GM23248 (cell line): ENCODE measurements at regions not wholly inside any gene's neighbourhood (a gene's known extent, or its start where the extent isn't known, plus 50 kb on each side); places are given as distances from the start of the nearest gene placed in this dataset.

ENCODE experiments used
- DNase-seq: peaks from one replicate; pipeline ENCODE4 v3.0.0-alpha.2; 2015
- H2AFZ ChIP-seq: fragments of 200-600 bp; sonication (generic); 2 replicates; pipeline ENCODE4 v1.6.1; 2016; ENCODE audit warnings: antibody characterized with exemption
- H3F3A ChIP-seq: fragments of 200-600 bp; sonication (generic); 2 replicates; pipeline ENCODE4 v1.6.1; 2016; ENCODE audit warnings: mild to moderate bottlenecking, antibody characterized with exemption, mixed run types; ENCODE audit not compliant: insufficient read depth
- H3K27ac ChIP-seq: fragments of 200-600 bp; sonication (generic); 2 replicates; pipeline ENCODE4 v1.5.1; 2016; ENCODE audit warnings: mild to moderate bottlenecking
- H3K27me3 ChIP-seq: fragments of 200-600 bp; sonication (generic); replicated peaks from 2 replicates; pipeline ENCODE4 v1.6.1; 2016; ENCODE audit warnings: mild to moderate bottlenecking; ENCODE audit not compliant: insufficient read depth
- H3K36me3 ChIP-seq: fragments of 200-600 bp; sonication (generic); 2 replicates; pipeline ENCODE4 v1.6.1; 2016; ENCODE audit warnings: low read depth, mild to moderate bottlenecking
- H3K4me1 ChIP-seq: fragments of 200-600 bp; sonication (generic); 2 replicates; pipeline ENCODE4 v1.6.1; 2016; ENCODE audit warnings: mild to moderate bottlenecking; ENCODE audit not compliant: insufficient read depth
- H3K4me2 ChIP-seq: fragments of 200-600 bp; sonication (generic); one replicate; pipeline ENCODE4 v1.6.1; 2016; ENCODE audit warnings: mild to moderate bottlenecking; ENCODE audit not compliant: unreplicated experiment
- H3K4me3 ChIP-seq: fragments of 200-600 bp; sonication (generic); 2 replicates; pipeline ENCODE4 v1.5.1; 2016; ENCODE audit warnings: mild to moderate bottlenecking
- H3K79me2 ChIP-seq: fragments of 200-600 bp; sonication (generic); 2 replicates; pipeline ENCODE4 v1.6.1; 2016; ENCODE audit warnings: mild to moderate bottlenecking; ENCODE audit not compliant: insufficient read depth
- H3K9ac ChIP-seq: fragments of 200-600 bp; sonication (generic); 2 replicates; pipeline ENCODE4 v1.6.1; 2016; ENCODE audit warnings: mild to moderate bottlenecking
- H3K9me2 ChIP-seq: fragments of 200-600 bp; sonication (generic); 2 replicates; pipeline ENCODE4 v1.6.1; 2016; ENCODE audit warnings: mixed run types, mild to moderate bottlenecking, moderate library complexity; ENCODE audit not compliant: insufficient read depth
- H3K9me3 ChIP-seq: fragments of 200-600 bp; sonication (generic); one replicate; pipeline ENCODE4 v1.6.1; 2017; ENCODE audit warnings: low read depth
- H4K20me1 ChIP-seq: fragments of 200-600 bp; sonication (generic); 2 replicates; pipeline ENCODE4 v1.6.0; 2016; ENCODE audit not compliant: insufficient read depth
- EZH2 ChIP-seq: fragments of 200-600 bp; sonication (generic); IDR thresholded peaks from 2 replicates; pipeline ENCODE4 v1.6.1; 2018; ENCODE audit warnings: antibody characterized with exemption, mild to moderate bottlenecking; ENCODE audit not compliant: insufficient read depth, poor library complexity, severe bottlenecking
- EZH2phosphoT487 ChIP-seq: fragments of 200-600 bp; sonication (generic); IDR thresholded peaks from 2 replicates; pipeline ENCODE4 v1.6.1; 2018; ENCODE audit warnings: antibody characterized with exemption, moderate library complexity, mild to moderate bottlenecking, low read depth; ENCODE audit not compliant: insufficient read depth
- WGBS, 2 experiments: methylation state at CpG; one replicate each; pipeline ENCODE4 v1.1.6; 2015 to 2017; ENCODE audit warnings: low lambda C conversion rate in 2 of 2, low coverage in 1 of 2; ENCODE audit errors: missing lambda C conversion rate in 2 of 2; 5-methylcytosine and 5-hydroxymethylcytosine counted together
- in situ Hi-C: fragments of 300-500 bp; cut with MboI; formaldehyde crosslinking; loops from 2 replicates; pipeline ENCODE4 v1.15.0; 2020

DNA sequence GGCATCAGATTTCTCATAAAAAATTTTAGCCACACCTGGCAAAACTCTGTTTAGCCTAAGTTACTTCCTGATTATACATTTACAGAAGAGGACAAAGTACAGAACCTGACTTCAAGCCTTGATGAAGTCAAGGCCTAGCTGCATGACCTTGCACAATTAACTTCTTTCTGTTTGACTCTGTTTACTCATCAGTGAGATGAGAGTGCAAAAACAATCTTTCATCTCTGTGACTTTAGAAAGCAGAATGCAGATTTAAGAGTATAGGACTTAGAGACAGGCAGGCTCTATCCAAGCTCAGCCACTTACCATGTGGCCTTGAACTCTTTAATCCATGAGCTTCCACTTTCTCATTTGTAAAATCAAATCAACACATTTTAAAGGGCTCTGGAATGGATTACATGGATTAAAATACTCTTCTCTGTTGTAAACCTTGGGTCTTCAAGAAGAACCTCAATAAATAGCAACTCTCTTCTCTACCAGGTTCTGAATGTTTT is 1178.9 kb downstream of the FLRT2 start:
- Histone ChIP-seq H3K4me1 (no peaks in the 10 kb centered on the region), H3K27ac (no peak overlapping the region), H3K9me3 (no peaks in the 10 kb centered on the region), H3F3A (no peaks in the 10 kb centered on the region), H3K27me3 (no peaks in the 10 kb centered on the region), H3K9me2 (no peaks in the 10 kb centered on the region), H3K4me3 (no peak overlapping the region), H3K9ac (no peak overlapping the region), H3K79me2 (no peaks in the 10 kb centered on the region), H3K36me3 (no peaks in the 10 kb centered on the region), H3K4me2 (no peak overlapping the region), H2AFZ (no peak overlapping the region), H4K20me1 (no peaks in the 10 kb centered on the region)
- in situ Hi-C loops: no loop called here
- DNase-seq: no peak
- TF ChIP-seq EZH2 (no peak), EZH2phosphoT487 (no peak)

DNA sequence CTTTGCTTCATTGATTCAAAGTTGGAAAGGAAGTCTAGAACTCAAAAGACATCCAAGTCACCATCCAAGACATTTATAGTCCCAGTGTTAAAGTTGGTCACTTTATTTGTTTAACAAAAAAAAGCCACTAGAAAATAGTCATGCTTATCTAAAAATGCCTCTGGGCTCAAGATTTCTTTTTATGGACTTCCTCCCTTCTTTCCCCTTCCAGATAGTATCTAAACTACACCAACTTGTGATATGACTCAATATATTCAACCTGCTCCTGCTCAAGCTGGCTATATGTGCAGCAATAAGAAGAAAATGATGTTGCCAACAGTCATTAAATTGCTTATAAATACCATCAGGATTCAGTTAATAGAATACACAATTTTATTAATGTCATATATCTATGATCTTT is 1177.1 kb downstream of the FLRT2 start:
- Histone ChIP-seq H2AFZ (no peak overlapping the region), H3K9me2 (no peaks in the 10 kb centered on the region), H3K4me3 (no peak overlapping the region), H3K9me3 (no peaks in the 10 kb centered on the region), H3K27me3 (no peaks in the 10 kb centered on the region), H3K9ac (no peak overlapping the region), H3K36me3 (no peaks in the 10 kb centered on the region), H3F3A (no peaks in the 10 kb centered on the region), H3K27ac (no peak overlapping the region), H3K4me1 (no peaks in the 10 kb centered on the region), H4K20me1 (no peaks in the 10 kb centered on the region), H3K4me2 (no peak overlapping the region), H3K79me2 (no peaks in the 10 kb centered on the region)
- TF ChIP-seq EZH2phosphoT487 (no peak), EZH2 (no peak)
- in situ Hi-C loops: no loop called here
- no peak for DNase-seq

DNA sequence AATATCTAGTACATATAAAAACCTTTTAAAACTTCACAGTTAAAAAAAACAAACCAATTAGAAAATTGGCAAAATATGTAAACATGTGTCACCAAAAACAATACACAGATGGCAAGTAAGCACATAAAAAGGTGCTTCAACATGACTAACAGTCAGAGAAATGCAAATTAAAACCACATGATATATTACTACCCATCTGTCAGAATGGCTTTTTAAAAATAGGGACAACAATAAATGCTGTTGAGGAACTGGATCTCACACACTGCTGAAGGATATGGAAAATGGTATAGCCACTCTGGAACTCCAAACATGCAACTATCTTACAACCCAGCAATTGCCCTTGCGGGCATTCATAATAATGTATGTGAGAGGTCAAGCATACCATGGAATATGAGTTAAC is 1153.6 kb downstream of the FLRT2 start:
- H3K27ac ChIP-seq: no peak overlapping the region
- in situ Hi-C loops: no loop called here
- H3K27me3 ChIP-seq: no peaks in the 10 kb centered on the region
- 0 to 11% methylated on average over 1 of the region's 1 CpG for WGBS, 2 experiments
- TF ChIP-seq EZH2 (no peak), EZH2phosphoT487 (no peak)
- H3K36me3 ChIP-seq: no peaks in the 10 kb centered on the region
- H3K4me3 ChIP-seq: no peak overlapping the region
- H4K20me1 ChIP-seq: no peaks in the 10 kb centered on the region
- no peak overlapping the region for H3K9ac ChIP-seq
- no peaks in the 10 kb centered on the region for H3K9me2 ChIP-seq
- H3F3A ChIP-seq: no peaks in the 10 kb centered on the region
- no peak overlapping the region for H2AFZ ChIP-seq
- no peak for DNase-seq
- H3K79me2 ChIP-seq: no peaks in the 10 kb centered on the region
- H3K4me2 ChIP-seq: no peak overlapping the region
- no peaks in the 10 kb centered on the region for H3K9me3 ChIP-seq
- H3K4me1 ChIP-seq: no peaks in the 10 kb centered on the region

DNA sequence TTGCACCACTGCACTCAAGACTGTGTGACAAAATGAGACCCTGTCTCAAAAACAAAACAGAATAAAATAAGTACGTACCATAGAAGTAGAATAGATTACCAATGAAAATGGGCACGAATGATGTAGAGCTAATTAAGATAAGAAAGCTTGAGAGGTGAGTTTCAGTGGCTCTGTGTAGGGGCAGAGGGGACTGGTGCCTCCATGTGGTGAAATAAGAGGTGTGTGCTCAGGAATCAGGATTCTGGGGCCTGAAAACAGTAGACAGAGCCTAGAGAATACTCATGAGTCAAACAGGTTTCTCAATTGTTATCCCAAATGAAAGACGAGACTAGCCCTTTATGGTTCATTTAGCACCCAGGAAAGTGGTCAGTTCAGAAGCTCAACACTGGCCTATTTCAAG is 1145.1 kb downstream of the FLRT2 start:
- Histone ChIP-seq H3K9ac (no peak overlapping the region), H3K79me2 (no peaks in the 10 kb centered on the region), H2AFZ (no peak overlapping the region), H3K4me3 (no peak overlapping the region), H3K9me3 (no peaks in the 10 kb centered on the region), H3K4me1 (no peaks in the 10 kb centered on the region), H3F3A (no peaks in the 10 kb centered on the region), H3K27me3 (no peaks in the 10 kb centered on the region), H3K27ac (no peak overlapping the region), H3K36me3 (no peaks in the 10 kb centered on the region), H4K20me1 (no peaks in the 10 kb centered on the region), H3K4me2 (no peak overlapping the region), H3K9me2 (no peaks in the 10 kb centered on the region)
- DNase-seq: no peak
- TF ChIP-seq EZH2phosphoT487 (no peak), EZH2 (no peak)
- WGBS, 2 experiments: 14 to 18% methylated on average over 3 of the region's 3 CpGs
- in situ Hi-C loops: no loop called here

DNA sequence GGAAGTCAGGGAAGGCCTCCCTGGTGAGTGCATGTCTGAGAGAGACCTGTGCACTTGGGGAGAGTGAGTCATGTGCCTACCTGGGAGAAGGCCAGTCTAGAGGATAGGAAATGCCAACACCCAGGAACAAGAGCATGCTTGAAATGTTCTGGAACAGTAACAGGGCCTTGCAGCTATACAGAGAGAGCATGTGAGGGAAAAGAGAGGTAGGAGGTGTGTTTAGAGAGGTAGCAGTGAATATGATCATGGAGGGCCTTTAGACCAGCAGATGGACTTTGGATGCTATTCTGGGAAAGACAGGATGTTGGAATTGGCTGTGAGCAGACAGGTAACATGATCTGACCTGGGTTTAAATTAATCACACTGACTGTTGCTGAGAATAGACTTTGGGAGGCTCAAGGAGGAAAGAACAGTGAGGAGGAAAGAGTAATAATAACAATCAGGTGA is 1143.6 kb downstream of the FLRT2 start:
- in situ Hi-C loops: no loop called here
- no peaks in the 10 kb centered on the region for H3F3A ChIP-seq
- no peaks in the 10 kb centered on the region for H3K9me2 ChIP-seq
- no peaks in the 10 kb centered on the region for H3K36me3 ChIP-seq
- no peak overlapping the region for H3K27ac ChIP-seq
- TF ChIP-seq EZH2phosphoT487 (no peak), EZH2 (no peak)
- no peak overlapping the region for H3K4me3 ChIP-seq
- no peaks in the 10 kb centered on the region for H3K79me2 ChIP-seq
- no peaks in the 10 kb centered on the region for H3K4me1 ChIP-seq
- no peak overlapping the region for H2AFZ ChIP-seq
- DNase-seq: no peak
- no peak overlapping the region for H3K4me2 ChIP-seq
- H3K9me3 ChIP-seq: no peaks in the 10 kb centered on the region
- no peak overlapping the region for H3K9ac ChIP-seq
- H4K20me1 ChIP-seq: no peaks in the 10 kb centered on the region
- no peaks in the 10 kb centered on the region for H3K27me3 ChIP-seq
